Activated B cell treated with CpG ODN at 0.5 μM for 24 hours (primary cell): ENCODE measurements at regions not wholly inside any gene's neighbourhood (a gene's known extent, or its start where the extent isn't known, plus 50 kb on each side); places are given as distances from the start of the nearest gene placed in this dataset.

ENCODE experiments used
- ATAC-seq: fragments of 200-7000 bp; cut with Tn5 transposase; one replicate; pipeline ENCODE4 v1.10.0; 2021; ENCODE audit warnings: low read depth, mild to moderate bottlenecking, moderate library complexity
- CTCF ChIA-PET: fragments of 350-600 bp; sonication (Branson Sonifier 250); formaldehyde crosslinking; loops from one replicate; lab custom pipeline; 2021; ENCODE audit warnings: antibody characterized with exemption; lab: Charles Lee
- POLR2A ChIA-PET: fragments of 350-600 bp; sonication (Branson Sonifier 250); formaldehyde crosslinking; loops from one replicate; lab custom pipeline; 2021; ENCODE audit warnings: antibody characterized with exemption; lab: Charles Lee
- DNase-seq: peaks from one replicate; pipeline ENCODE4 v3.0.0; 2022
- H3K27ac Mint-ChIP-seq: one replicate; pipeline ENCODE4 v1.8.0; 2020; ENCODE audit warnings: mixed read lengths
- H3K27me3 Mint-ChIP-seq: one replicate; pipeline ENCODE4 v1.8.0; 2021; ENCODE audit warnings: mixed read lengths
- H3K36me3 Mint-ChIP-seq: one replicate; pipeline ENCODE4 v1.8.0; 2021; ENCODE audit warnings: low read depth, mixed read lengths
- H3K4me1 Mint-ChIP-seq: one replicate; pipeline ENCODE4 v1.8.0; 2021; ENCODE audit warnings: mixed read lengths
- H3K4me3 Mint-ChIP-seq: one replicate; pipeline ENCODE4 v1.8.0; 2020; ENCODE audit warnings: mild to moderate bottlenecking, mixed read lengths
- H3K9me3 Mint-ChIP-seq: one replicate; pipeline ENCODE4 v1.8.0; 2020; ENCODE audit warnings: mixed read lengths
- intact Hi-C: fragments of 100-400 bp; cut with micrococcal nuclease; formaldehyde crosslinking; loops from one replicate; pipeline ENCODE4 v1.15.1; 2024
- TF ChIP-seq, protein P1 (sequence below): fragments of 200-600 bp; IDR thresholded peaks from one replicate; pipeline ENCODE4 v1.8.0; 2022; ENCODE audit warnings: antibody characterized with exemption, mild to moderate bottlenecking

DNA sequence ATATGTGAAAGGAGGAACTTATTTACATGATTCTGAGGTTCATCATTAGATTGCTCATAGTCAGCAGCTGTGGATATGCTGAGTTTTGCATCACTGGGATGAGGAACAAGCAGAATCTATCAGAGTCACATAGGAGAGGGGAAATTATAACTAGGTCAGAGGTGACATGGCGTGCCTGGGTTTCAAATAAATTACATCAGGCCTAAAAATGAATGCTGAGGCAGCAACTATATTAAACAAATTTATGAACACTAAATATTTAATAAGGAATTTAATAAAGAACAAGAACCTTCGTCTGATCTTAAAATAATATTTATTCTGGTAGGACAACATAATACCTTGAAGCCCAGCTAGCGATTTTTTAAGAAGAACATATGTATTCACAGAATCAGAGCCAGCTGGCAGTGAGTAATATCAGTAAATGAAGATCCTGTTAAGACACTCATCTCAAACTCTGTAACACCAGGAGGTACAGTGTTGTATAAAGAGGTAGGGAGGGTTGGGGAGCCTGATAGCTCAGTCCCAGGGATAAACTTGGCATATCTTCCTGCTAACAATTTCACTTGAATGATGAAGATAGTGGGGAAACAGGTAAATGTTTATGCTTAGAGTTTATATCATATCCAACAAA, 60.9 kb upstream of the HS3ST1 start:
- Mint-ChIP-seq H3K36me3 (no peaks in the 10 kb centered on the region), H3K9me3 (no peaks in the 10 kb centered on the region), H3K4me1 (no peaks in the 10 kb centered on the region), H3K27ac (no peak overlapping the region), H3K27me3 (no peaks in the 10 kb centered on the region), H3K4me3 (no peak overlapping the region)
- intact Hi-C loops = no loop called here
- ATAC-seq (no peak), DNase-seq (no peak)
- TF ChIP-seq, protein P1, sequence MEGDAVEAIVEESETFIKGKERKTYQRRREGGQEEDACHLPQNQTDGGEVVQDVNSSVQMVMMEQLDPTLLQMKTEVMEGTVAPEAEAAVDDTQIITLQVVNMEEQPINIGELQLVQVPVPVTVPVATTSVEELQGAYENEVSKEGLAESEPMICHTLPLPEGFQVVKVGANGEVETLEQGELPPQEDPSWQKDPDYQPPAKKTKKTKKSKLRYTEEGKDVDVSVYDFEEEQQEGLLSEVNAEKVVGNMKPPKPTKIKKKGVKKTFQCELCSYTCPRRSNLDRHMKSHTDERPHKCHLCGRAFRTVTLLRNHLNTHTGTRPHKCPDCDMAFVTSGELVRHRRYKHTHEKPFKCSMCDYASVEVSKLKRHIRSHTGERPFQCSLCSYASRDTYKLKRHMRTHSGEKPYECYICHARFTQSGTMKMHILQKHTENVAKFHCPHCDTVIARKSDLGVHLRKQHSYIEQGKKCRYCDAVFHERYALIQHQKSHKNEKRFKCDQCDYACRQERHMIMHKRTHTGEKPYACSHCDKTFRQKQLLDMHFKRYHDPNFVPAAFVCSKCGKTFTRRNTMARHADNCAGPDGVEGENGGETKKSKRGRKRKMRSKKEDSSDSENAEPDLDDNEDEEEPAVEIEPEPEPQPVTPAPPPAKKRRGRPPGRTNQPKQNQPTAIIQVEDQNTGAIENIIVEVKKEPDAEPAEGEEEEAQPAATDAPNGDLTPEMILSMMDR = no peak
- CTCF ChIA-PET = no interaction called here
- POLR2A ChIA-PET = no interaction called here

GRCh38 chr4:11488657-11489452, 60.2 kb upstream of the HS3ST1 start:
- POLR2A ChIA-PET = no interaction called here
- intact Hi-C loops = no loop called here
- CTCF ChIA-PET = no interaction called here
- Mint-ChIP-seq H3K4me3 (no peak overlapping the region), H3K27me3 (no peaks in the 10 kb centered on the region), H3K9me3 (no peaks in the 10 kb centered on the region), H3K4me1 (no peaks in the 10 kb centered on the region), H3K36me3 (no peaks in the 10 kb centered on the region), H3K27ac (no peak overlapping the region)
- DNase-seq = no peak
- TF ChIP-seq, protein P1 = no peak
- no peak for ATAC-seq

GRCh38 chr4:11487868-11488544, 59.3 kb upstream of the HS3ST1 start:
- POLR2A ChIA-PET = no interaction called here
- Mint-ChIP-seq H3K9me3 (no peaks in the 10 kb centered on the region), H3K4me3 (no peak overlapping the region), H3K36me3 (no peaks in the 10 kb centered on the region), H3K4me1 (no peaks in the 10 kb centered on the region), H3K27me3 (no peaks in the 10 kb centered on the region), H3K27ac (no peak overlapping the region)
- CTCF ChIA-PET = interaction anchor here (1.3 kb wide), 1 partner anchor 10 kb away, joined by 3 read pairs; no protein-coding TSS in a partner anchor
- DNase-seq (no peak), ATAC-seq (no peak)
- TF ChIP-seq, protein P1 = no peak
- intact Hi-C loops = no loop called here

GRCh38 chr4:11487139-11487538, 58.4 kb upstream of the HS3ST1 start:
- no peak for ATAC-seq
- Mint-ChIP-seq H3K9me3 (no peaks in the 10 kb centered on the region), H3K27me3 (no peaks in the 10 kb centered on the region), H3K36me3 (no peaks in the 10 kb centered on the region), H3K27ac (no peak overlapping the region), H3K4me1 (no peaks in the 10 kb centered on the region), H3K4me3 (no peak overlapping the region)
- POLR2A ChIA-PET = no interaction called here
- DNase-seq = no peak
- TF ChIP-seq, protein P1 = no peak
- CTCF ChIA-PET = interaction anchor here (1.3 kb wide), 1 partner anchor 11 kb away, joined by 3 read pairs; no protein-coding TSS in a partner anchor
- intact Hi-C loops = no loop called here

DNA sequence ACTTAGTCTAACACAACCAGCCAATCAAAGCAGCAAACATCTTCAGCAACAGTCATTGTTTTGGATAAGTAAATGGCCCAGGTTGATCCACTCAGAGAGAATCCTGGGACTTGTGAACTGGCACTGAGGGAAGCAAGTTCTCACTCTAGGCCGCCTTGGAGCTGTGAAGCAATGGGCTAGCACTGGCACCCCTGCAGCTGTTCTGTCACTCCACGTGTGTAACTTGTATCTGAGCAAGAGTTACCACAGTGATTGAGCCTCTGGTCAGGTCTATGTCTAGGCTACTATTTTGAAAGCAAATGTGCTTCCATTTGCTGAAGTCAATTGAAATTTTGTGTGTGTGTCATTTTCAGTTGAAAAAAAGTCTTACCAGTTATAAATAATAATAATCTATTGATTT, 57.2 kb upstream of the HS3ST1 start:
- POLR2A ChIA-PET = no interaction called here
- H3K36me3 Mint-ChIP-seq = no peaks in the 10 kb centered on the region
- TF ChIP-seq, protein P1 = no peak

More for the DNA sequence above, 57.2 kb upstream of the HS3ST1 start:
- Mint-ChIP-seq H3K27ac (no peak overlapping the region), H3K4me1 (no peaks in the 10 kb centered on the region), H3K4me3 (no peak overlapping the region), H3K9me3 (no peaks in the 10 kb centered on the region), H3K27me3 (no peaks in the 10 kb centered on the region)
- CTCF ChIA-PET = no interaction called here
- ATAC-seq = no peak
- intact Hi-C loops = no loop called here
- no peak for DNase-seq
